ENCODE measurements at regions not wholly inside any gene's neighbourhood (a gene's known extent, or its start where the extent isn't known, plus 50 kb on each side); places are given as distances from the start of the nearest gene placed in this dataset.
"Not testable (repeated sequence)": the region's sequence is repeated elsewhere in the genome, so short reads cannot be mapped to it uniquely, and the experiment has no call there.

DNA sequence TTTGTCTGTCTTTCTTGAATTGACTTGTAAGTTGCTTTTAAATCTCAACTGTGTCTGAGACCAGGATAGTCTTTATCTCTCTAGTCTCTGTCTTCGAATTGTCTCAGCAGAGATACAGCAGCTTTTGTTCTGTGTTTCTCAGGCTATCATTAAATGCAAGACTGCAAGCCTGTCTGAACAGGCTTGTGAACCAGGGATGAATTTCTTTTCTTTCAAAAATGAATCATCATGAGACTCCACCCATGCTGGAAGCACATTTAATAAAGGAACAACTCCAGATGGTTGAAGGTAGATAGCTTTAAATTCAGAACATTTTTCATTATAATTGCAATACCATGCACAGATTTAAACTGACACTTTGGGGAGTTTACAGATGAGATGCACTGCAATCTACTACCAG is 155.9 kb downstream of the SEC23IP start:
- DNase-seq (ENCODE audit: low read depth): no peak

DNA sequence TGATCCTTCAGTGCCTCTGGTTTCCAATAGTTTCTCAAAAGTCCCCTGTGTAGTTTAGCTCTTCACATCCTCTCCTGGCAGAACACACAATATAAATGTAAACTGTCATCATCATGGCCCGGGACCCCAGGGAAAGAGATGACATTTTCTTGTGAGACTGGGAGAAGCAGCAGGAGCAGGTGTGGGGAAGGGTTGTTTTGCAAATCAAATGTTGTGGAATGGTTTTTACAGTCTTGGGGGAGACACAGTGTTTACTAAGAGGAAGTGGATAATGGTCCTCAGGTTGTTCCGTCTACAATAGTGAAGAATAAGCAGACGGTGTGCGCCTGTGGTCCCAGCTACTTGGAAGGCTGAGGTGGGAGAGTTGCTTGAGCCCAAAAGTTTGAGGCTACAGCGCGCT is 159.1 kb downstream of the SEC23IP start:
- no peak for DNase-seq (ENCODE audit: low read depth)

DNA sequence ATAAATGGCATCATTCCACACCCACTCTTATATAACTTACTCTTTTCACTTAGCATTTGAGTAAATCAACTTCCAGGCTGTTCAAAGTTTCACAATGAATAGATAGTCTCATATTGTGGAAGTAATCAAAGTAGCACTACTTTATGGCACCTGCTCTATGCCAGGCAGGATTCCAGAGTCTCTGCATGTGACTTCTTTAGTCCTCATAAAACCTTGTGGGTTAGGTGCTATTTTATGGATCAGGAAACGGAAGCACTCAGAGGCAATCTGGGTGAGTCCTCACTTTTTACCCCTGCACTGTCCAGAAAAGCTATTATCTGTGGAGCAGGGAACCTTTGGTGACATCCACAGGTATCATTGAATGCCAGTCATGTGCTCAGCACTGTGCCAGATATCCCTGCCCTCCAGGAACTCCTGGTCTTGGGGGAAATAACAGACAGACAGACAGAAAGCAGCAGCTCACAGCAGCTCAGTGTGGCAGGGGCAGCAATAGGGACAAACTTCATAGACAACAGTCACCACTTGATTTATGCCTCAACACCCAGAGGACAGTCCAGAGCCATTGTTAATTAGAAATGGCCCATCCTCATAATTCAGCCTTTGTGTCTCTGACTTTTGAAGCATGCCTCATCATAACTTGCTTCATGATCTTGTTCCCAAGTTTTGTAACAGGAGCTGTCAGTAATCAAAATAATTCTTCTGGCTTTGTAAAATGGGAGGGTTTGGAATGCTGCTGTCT is 160.6 kb downstream of the SEC23IP start:
- DNase-seq (ENCODE audit: low read depth): no peak

DNA sequence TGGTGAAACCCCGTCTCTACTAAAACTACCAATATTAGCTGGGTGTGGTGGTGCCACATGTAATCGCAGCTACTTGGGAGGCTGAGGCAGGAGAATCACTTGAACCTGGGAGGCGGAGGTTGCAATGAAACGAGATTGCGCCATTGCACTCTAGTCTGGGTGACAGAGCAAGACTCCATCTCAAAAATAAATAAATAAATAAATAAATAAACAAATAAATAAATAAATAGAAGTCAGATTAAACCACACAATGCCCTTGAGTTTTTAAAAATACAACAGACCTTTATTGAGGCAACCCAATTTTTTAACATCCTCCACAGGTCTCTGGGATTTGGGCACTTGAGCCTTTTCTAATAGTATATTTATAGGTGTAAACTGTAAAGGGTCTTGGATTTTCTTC is 167.3 kb downstream of the SEC23IP start:
- not testable (repeated sequence) for DNase-seq (ENCODE audit: low read depth)

DNA sequence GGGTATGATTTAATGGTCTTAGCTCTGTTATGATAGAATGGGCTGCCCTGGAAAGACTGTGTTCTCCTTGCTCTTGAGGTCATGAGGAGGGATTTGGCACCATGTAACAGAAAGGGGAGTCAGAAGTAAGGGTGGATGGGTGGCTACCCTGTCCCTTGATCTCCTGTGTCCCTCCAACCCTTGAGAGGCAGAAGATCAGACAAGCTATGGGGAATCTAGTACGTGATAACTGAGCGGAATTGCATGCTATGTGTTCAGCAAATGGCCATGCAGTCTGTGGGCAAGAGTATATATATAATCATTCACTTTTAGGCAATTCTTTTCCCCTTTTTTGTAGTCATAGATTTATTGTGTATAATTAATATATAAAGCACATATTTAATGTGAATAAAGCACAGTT is 174.9 kb downstream of the SEC23IP start:
- DNase-seq (ENCODE audit: low read depth): no peak

DNA sequence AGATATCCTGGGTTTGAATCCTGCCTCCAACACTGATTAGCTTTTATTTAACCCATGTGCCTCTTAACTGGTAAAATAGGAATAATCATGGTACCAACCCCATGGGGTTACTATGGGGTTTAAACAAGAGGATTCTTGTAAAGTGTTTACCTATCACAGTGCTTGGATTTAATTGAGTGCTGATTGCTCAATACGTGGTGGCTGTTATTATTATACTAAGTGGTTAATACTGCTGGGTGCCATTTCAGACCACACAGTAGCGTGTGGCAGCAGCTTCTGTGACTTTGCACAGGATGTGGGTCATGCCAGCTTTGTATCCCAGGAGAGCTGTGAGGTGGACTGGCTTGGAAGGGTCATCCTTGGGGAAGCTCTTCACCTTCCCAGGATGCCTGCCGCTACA is 177.2 kb downstream of the SEC23IP start:
- DNase-seq (ENCODE audit: low read depth): no peak

DNA sequence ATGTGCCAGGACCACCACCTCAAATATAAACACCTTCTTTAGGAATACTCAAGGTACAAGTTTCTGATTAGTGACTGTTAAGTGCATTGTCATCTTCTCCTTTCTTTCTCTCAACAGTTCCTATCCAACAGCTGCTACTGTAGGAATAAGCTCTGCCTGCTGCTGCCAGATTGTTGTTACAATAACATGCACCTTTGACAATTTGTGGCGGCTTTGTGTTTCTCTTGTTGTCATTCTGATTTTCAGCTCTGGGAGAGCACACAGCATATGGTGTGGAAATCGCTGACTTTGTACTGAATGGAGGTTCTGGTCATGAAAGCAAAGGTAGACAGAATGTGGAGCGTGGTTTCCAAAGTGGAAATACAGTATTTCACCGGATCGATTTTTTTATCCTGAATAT is 182.8 kb downstream of the SEC23IP start:
- no peak for DNase-seq (ENCODE audit: low read depth)

DNA sequence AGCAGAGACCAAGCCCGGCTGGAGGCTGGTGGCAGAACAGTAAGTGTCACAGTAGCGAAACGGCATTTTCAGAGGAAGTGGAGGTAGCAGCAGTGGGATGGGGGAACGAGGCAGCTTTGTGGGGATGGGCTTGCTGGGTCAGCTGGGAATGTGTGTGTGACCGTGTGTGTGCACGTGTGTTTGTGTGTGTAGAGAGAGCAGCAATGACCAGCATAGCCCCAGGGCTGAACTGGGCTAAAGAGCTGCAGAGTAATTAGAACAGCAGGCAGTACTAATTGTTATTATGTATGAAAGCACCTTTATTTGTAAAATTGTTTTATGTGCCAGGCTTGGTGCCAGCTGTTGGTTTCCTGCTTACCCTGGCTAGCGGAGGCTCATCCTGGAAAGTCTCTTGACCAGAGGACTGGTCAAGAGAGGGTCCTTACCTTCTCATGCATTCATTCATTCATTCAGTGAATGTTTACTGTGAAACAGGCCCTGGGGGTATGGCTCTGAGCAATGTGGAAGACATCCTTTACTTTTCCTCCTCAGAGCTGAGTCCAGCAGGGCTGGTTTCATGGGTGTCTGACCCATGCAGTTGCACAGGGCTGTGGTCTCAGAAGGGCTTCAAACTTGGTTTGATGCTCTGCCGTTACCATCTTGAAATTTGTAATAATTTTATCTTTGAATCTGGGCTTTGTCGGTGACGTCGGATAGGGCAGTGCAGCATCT is 184.6 kb downstream of the SEC23IP start:
- DNase-seq (ENCODE audit: low read depth): no peak

DNA sequence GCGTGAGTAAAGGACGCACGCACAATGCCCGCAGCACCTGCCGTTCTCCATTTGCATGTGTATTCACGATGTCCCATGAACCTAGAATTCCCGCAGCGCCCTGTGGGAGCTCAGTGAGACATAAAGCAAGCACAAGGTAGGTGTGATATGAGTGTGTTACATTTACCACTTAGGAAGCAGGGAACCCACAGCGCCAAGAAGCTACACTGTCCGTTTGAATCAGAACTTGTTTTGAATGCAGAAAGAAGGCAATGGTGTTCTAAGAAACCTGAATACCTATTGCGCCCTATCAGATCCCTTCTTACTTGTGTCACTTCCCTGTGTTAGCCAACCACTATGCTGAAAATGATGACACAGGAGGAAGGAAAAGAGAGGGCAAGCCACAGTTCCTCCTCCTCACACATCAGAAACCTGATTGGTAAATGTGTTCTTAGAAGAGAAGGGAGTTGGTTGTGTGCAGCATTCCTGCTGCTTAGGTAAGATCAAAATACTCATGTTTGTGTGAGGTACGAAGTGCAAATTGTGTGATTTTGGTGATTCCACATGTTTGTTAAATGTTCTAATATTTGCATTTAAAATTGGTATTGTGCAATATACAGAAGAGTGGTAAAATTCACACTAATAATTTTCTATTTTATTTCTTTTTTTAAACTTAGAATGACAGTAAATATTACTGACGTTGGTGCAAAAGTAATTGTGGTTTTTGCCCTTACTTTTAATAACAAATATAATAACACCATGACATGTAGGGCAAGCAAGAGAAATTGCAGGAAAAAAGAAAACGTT is 185.4 kb downstream of the SEC23IP start:
- no peak for DNase-seq (ENCODE audit: low read depth)

DNA sequence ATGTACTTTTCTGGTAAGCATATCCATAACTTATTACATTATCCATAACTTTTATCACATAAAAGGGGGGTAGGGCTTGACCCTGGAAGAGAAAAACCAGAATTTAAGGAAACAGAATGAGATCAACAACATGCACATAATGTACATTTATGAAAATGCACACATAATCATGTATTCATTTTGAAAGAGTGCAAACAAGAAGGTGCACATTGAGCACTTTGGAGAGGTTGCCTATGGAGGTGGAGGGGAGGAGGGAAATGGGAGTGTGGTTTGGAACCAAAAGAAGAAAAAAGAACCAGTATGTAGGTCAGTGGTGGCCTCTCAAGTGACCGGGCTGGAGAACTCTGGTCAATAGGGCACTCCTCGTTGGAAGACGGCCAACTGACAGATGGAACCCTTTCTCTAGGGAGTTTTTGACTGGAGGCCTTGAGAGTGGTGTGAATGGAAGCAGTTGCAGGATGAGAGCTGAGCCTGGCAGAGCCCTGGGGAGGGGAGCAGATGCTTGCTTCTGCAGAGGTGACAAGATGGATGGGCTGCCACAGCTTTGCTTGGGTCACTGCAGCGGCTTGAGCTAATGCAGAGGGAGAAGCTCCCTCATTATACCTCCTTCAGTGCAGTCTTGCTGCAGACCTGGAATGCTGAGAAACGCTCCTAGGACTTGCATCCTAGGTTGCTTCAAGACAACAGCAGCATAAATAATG is 192.7 kb downstream of the SEC23IP start:
- DNase-seq (ENCODE audit: low read depth): no peak

DNA sequence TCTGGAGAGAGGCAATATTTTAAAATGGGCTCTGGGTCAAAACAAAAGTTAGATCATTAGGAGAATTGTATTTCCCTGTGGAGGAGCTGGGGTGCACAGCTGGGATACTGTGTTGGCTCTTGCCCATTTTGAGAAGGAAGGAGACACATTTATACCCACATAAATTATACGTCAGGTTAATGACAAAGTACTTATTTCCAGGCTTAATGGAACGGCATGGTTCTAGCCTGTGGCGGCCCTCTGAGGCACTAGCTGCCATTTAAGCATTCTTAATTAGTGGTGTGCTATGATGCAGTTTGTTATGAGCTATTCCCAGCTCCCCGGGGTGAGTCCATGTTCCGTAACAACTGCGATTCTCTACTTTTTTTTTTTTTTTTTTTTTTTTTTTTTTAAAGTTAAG is 193.5 kb downstream of the SEC23IP start:
- no peak for DNase-seq (ENCODE audit: low read depth)

DNA sequence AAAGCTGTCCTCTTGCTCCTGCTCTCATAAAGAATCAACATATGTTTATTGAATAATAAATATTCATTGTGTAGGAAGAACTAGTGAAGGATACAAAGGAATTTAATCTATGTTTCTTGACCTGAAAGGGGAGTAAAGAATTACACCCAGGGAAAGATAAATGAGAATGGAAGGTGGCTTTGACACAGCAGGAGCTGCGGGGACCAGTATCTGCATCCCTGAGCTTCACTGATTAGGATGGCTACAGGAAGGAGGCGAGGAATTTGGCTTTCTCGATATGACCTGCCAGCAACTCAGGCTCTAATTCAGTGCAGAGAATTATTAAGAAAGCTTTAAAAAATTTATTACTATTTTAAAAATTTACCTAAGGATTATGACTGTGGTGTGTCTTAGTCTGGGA is 194.6 kb downstream of the SEC23IP start:
- no peak for DNase-seq (ENCODE audit: low read depth)

DNA sequence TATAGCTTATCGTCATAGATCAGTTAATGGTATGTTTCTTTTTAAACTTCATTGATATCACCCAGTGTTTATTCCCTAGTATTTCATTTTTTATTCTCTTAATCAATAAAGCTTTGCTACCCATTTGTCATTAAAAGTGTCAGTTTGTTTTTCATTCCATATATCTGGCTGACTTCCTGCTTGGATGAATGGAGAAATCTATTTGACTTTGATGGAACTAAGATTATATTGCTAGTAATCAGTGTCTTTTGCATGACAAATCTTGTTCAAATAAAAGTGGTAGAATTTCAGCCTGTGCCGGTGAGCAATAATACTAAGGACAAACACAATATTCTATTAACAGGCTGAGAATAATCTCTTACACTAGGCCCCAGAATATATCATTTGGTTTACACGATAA is 203.3 kb downstream of the SEC23IP start:
- no peak for DNase-seq (ENCODE audit: low read depth)

DNA sequence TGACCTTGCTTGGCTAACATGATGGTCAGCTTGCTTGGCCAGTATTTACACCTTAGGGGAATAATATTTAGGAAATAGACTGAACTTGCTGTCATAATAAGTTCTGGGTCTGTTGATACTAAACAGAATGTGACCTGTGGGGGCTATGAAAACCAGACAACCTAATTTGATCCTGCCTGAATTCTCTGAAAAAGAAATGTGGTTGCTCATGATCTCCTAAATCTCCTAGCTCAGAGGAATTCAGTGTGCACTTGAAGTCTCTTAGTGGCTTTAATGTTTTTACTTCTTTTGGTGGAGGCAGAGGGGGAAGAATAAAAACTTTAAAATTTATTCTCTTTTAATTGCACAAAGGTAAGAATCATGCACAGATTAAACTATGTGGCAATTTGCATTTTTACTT is 205.2 kb downstream of the SEC23IP start:
- no peak for DNase-seq (ENCODE audit: low read depth)

DNA sequence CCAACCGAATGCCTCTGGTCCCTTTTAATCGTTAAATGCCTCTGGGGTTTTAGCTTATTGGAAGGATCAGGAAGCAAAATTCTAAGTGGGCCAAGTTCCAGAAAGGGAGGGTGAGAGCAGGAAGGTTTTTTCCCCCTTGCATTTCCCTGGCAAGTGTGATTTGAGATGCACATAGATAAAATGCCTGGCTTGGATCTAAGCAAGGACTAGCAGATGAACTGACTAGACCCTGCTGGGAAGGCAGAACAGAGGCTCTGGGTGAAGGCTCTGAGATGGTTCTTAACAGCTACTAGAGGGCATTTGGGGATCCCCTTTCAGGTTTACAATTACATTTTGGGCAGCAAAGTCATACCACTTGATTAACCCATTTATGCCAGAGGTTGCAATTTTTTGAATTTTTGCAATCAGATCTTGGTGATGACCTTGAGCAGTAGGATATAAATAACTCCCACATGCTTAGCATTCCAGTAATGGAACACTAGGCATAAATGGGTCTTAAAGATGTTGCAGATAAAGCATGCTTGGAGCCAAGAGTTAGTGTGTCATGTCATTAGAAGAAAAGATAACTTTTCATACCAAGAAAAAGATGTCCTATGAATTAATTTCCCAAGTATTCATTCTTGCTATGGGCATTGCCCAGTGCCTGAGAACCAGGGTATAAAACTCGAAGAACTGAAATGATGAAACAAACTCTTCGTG is 205.9 kb downstream of the SEC23IP start:
- no peak for DNase-seq (ENCODE audit: low read depth)

DNA sequence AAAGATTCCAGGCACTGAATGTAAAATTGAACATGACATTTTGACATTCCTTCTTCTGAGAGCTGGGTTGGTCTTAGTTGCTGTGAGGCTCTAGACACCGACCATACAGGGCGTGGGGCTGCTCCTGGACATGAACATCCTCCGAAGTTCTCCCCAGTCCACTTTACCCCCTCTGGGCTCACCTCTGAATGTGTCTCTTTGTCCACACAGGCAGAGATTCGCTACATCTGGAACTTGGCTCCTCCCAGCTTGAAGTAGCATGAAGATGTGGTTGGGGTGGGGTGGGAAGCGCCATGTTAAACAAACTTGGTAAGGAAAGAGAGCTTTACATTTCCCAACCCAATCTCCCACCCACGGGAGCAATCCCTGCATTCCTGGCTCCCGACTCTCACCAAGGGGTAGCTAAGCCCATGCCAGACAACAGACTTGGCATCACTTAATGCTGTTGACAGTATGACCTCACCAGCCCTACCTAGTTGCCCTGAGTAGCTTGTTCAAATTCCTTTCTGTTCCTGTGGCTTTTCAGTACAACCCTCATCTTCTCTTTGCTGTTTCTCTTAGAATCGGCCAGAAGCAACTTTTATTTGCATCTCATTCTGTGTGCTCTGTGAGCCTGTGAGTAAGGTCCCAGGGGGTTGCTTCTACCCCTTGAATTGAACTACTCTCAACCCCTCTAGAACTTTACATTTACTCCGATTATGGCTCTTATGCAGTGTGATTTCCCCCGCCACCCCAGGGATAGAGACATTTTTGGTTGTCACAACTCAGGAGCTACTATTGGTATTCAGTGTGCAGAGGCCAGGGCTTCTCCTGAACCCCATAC is 211.4 kb downstream of the SEC23IP start:
- no peak for DNase-seq (ENCODE audit: low read depth)

DNA sequence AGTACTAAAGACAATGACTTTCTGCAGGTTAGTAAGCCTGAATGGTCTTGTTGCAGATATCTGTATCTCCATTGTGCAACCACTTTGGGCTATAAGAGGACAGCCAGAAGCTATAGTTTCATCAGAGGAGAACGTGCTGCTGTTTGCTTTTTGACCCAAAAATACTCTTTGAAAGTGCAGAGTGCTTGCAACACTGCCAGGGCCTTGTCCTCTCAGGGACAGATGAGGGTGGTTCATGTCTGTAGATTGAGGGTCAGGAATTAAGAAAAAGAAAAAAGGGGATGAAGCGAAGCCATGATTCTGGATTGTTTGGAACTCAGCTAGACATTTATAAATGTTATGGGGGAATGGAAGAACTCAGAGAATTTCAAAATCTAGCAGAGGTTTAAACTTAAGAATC is 212.5 kb downstream of the SEC23IP start:
- no peak for DNase-seq (ENCODE audit: low read depth)

DNA sequence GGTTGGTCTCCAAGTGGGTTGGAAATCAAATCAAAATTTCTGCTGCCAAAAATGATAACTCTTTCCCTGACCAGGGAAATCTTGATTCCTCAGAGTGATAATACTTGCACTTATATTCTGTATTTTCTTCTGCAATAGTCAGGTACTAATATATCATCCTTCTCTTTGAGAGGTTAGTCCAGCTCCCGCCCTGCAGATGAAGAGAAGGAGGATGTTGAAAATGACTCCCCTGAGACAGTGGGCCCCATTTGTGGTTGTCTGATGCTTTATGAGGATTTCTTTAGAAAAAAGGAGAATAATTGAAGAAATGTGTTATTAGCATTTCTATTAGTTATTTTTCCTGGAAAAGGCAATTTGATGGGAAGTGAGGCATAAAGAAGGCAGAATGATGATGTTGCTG is 213.0 kb downstream of the SEC23IP start:
- DNase-seq (ENCODE audit: low read depth): no peak

DNA sequence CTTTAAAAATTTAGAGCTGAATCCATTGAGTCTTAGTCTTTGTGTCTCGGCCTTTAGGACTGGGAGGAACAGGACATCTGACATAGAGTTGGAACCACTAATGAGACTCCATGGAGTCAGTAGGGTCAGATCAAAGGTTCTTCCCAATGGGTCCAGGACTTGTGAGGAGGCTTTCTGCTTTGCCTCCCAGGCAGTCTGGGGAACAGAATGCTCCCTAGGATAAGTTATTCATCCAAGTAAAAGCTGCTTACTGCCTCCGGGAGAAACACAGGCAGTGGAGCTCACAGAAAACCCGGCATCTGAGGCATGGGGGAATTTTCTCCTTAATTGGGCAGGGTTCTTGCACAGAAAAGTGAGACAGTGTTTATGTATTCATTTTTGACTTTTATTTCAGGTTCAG is 216.4 kb downstream of the SEC23IP start:
- DNase-seq (ENCODE audit: low read depth): no peak

DNA sequence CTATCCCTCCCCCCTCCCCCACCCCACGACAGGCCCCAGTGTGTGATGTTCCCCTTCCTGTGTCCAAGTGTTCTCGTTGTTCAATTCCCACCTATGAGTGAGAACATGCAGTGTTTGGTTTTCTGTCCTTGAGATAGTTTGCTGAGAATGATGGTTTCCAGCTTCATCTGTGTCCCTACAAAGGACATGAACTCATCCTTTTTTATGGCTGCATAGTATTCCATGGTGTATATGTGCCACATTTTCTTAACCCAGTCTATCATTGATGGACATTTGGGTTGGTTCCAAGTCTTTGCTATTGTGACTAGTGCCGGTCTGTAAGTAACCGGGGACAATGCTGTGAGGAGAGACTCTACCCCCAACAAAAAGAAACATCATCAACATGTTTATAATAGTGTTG is 217.2 kb downstream of the SEC23IP start:
- not testable (repeated sequence) for DNase-seq (ENCODE audit: low read depth)

DNA sequence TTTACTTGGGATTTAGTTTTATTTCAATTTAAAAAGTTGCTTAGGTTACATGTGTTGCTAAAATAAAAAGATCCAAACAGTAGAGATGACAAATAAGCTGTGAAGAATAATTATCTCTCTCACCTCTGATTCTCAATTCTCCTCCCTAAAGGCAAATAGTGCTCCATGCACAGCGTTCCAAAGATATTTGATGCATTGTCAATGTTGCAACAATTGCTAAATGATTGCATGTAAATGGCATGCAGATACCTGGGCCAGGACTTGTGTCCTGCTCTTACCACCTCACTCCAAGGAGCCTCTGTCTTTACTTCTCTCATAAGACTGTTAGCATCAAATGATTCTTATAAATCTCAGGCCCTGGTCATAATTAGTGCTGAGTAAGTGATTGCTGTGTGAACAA is 217.7 kb downstream of the SEC23IP start:
- no peak for DNase-seq (ENCODE audit: low read depth)

Measured in ELR (cell line).